Adrenal gland (tissue), 9 donors: ENCODE measurements at regions not wholly inside any gene's neighbourhood (a gene's known extent, or its start where the extent isn't known, plus 50 kb on each side); places are given as distances from the start of the nearest gene placed in this dataset.

Source experiments
- DNase-seq, 7 donors: peaks; one replicate each; pipeline ENCODE4 v3.0.0-alpha.2; 2019 to 2020
- H3K27ac ChIP-seq, 5 donors: fragments of 200-600 bp; sonication (generic) in 4 of 5; 1 replicate in 3 of 5; 2 replicates in 2 of 5; pipeline versions ENCODE4 v1.5.1 to v1.8.0; 2016 to 2020; ENCODE audit warnings: mild to moderate bottlenecking in 1 of 5
- H3K27me3 ChIP-seq: fragments of 200-600 bp; 2 replicates; pipeline ENCODE4 v1.8.0; 2021
- H3K36me3 ChIP-seq, 2 donors: fragments of 200-600 bp; replicated peaks in 1 of 2; 1 replicate in 1 of 2; 2 replicates in 1 of 2; pipeline versions ENCODE4 v1.5.1 to v1.8.0; 2018 to 2022
- H3K4me1 ChIP-seq, 2 donors: fragments of 200-600 bp; replicated peaks in 1 of 2; 1 replicate in 1 of 2; 2 replicates in 1 of 2; pipeline versions ENCODE4 v1.5.1 to v1.8.0; 2018 to 2021
- H3K4me3 ChIP-seq, 4 donors: fragments of 200-600 bp; sonication (generic) in 3 of 4; one replicate each; pipeline ENCODE4 v1.5.1; 2016 to 2018
- H3K9me3 ChIP-seq, 3 donors: fragments of 200-600 bp; sonication (generic) in 1 of 3; replicated peaks in 1 of 3; 1 replicate in 2 of 3; 2 replicates in 1 of 3; pipeline versions ENCODE4 v1.5.1 to v1.8.0; 2016 to 2021
- CTCF ChIP-seq, 6 experiments: fragments of 450-650 bp in 4 of 6; fragments of 200-600 bp in 2 of 6; sonication (generic) in 1 of 6; IDR thresholded peaks; 1 replicate in 5 of 6; 2 replicates in 1 of 6; pipeline versions ENCODE4 v1.5.1 to v1.8.0; 2016 to 2021; ENCODE audit warnings: antibody characterized with exemption in 6 of 6, mild to moderate bottlenecking in 2 of 6, moderate library complexity in 1 of 6
- POLR2A ChIP-seq, 2 donors: fragments of 450-650 bp; IDR thresholded peaks; one replicate each; pipeline ENCODE4 v1.6.1; 2017; ENCODE audit warnings: antibody characterized with exemption in 2 of 2, mild to moderate bottlenecking in 2 of 2, moderate library complexity in 1 of 2
- WGBS, 4 donors: extraction: QIAGEN DNeasy Blood & Tissue Kit in 2 of 4; methylation state at CpG; one replicate each; pipeline versions ENCODE4 v1.1.5 to v1.1.7; 2013 to 2017; 5-methylcytosine and 5-hydroxymethylcytosine counted together
- intact Hi-C, 2 donors: fragments of 100-400 bp; cut with DNase I; formaldehyde crosslinking; loops; one replicate each; pipeline versions ENCODE4 v1.14.1 to v1.15.0; 2022 to 2023
- donor health status: healthy with polysubstance abuse.
- donor health status: Bipolar disorder and iron deficiency.
- donor health status: DM: yes; HTN: yes; CAD: no.
- donor health status: DM: no; HTN: no; CAD: no.
- donor health status: DM: no; HTN: no; CAD: no.

- no peaks in the 10 kb centered on the region for H3K36me3 ChIP-seq
- TF ChIP-seq CTCF (IDR thresholded peaks at IDR 0.05) (no peak), POLR2A (IDR thresholded peaks at IDR 0.05) (no peak)
These were observed 190.0 kb downstream of the MTCL1 start for GRCh38 chr18:8895341-8895740.

GRCh38 chr18:8895987-8896619, 190.7 kb downstream of the MTCL1 start:
- H3K4me1 ChIP-seq, result no peaks in the 10 kb centered on the region
- 55 to 74% (median 61%) methylated on average over 2 of the region's 2 CpGs for WGBS, 4 donors
- H3K4me3 ChIP-seq, result no peak overlapping the region
- TF ChIP-seq POLR2A (IDR thresholded peaks at IDR 0.05), result no peak
- no peak for TF ChIP-seq CTCF (IDR thresholded peaks at IDR 0.05)
- H3K27me3 ChIP-seq, result no peaks in the 10 kb centered on the region
- no peaks in the 10 kb centered on the region for H3K36me3 ChIP-seq
- H3K27ac ChIP-seq, result no peak overlapping the region
- no peak for DNase-seq
- no peaks in the 10 kb centered on the region for H3K9me3 ChIP-seq
- intact Hi-C loops, result no loop called here

More at GRCh38 chr18:8895341-8895740, 190.0 kb downstream of the MTCL1 start:
- H3K4me3 ChIP-seq, result no peak overlapping the region
- no peaks in the 10 kb centered on the region for H3K27me3 ChIP-seq
- no peak overlapping the region for H3K27ac ChIP-seq
- no peak for DNase-seq
- intact Hi-C loops, result no loop called here
- no peaks in the 10 kb centered on the region for H3K4me1 ChIP-seq
- WGBS, 4 donors, result 89 to 97% (median 95%) methylated on average over 1 of the region's 1 CpG
- H3K9me3 ChIP-seq, result no peaks in the 10 kb centered on the region

GRCh38 chr18:8899000-8899399, 193.6 kb downstream of the MTCL1 start:
- no peaks in the 10 kb centered on the region for H3K9me3 ChIP-seq
- intact Hi-C loops, result no loop called here
- no peak for TF ChIP-seq CTCF (IDR thresholded peaks at IDR 0.05)
- TF ChIP-seq POLR2A (IDR thresholded peaks at IDR 0.05), result no peak
- no peaks in the 10 kb centered on the region for H3K27me3 ChIP-seq
- no peak overlapping the region for H3K4me3 ChIP-seq
- no peaks in the 10 kb centered on the region for H3K36me3 ChIP-seq
- 65 to 86% (median 66%) methylated on average over 1 to 3 of the region's 3 CpGs for WGBS, 4 donors
- no peak for DNase-seq
- no peak overlapping the region for H3K27ac ChIP-seq
- no peaks in the 10 kb centered on the region for H3K4me1 ChIP-seq

GRCh38 chr18:8900552-8900951, 195.2 kb downstream of the MTCL1 start:
- peaks cover 0 to 3% (median 0%) of the 10 kb centered on the region in 3 donors for H3K9me3 ChIP-seq
- DNase-seq, result no peak
- intact Hi-C loops, result no loop called here
- TF ChIP-seq CTCF (IDR thresholded peaks at IDR 0.05) (no peak), POLR2A (IDR thresholded peaks at IDR 0.05) (no peak)
- no peaks in the 10 kb centered on the region for H3K36me3 ChIP-seq
- no peaks in the 10 kb centered on the region for H3K4me1 ChIP-seq
- H3K27ac ChIP-seq, result no peak overlapping the region
- 76 to 93% (median 87%) methylated on average over 2 of the region's 2 CpGs for WGBS, 4 donors
- H3K4me3 ChIP-seq, result no peak overlapping the region
- H3K27me3 ChIP-seq, result no peaks in the 10 kb centered on the region
